T-cell (primary cell): ENCODE measurements at regions not wholly inside any gene's neighbourhood (a gene's known extent, or its start where the extent isn't known, plus 50 kb on each side); places are given as distances from the start of the nearest gene placed in this dataset.

ENCODE experiments used
- ATAC-seq, 4 experiments: fragments of 200-7000 bp in 3 of 4; fragments of 150-1000 bp in 1 of 4; cut with Tn5 transposase; replicated peaks in 1 of 4; 1 replicate in 3 of 4; 2 replicates in 1 of 4; pipeline ENCODE4 v1.10.0; 2021; ENCODE audit warnings: moderate library complexity in 3 of 4, mild to moderate bottlenecking in 2 of 4, moderate number of reproducible peaks in 1 of 4
- CTCF ChIA-PET, 2 donors: fragments of 300-600 bp; sonication (Branson Sonifier 250); formaldehyde crosslinking; loops; one replicate each; lab custom pipeline; 2022; ENCODE audit warnings: antibody characterized with exemption in 2 of 2; lab: Charles Lee
- POLR2A ChIA-PET, 2 donors: fragments of 300-600 bp; sonication (Branson Sonifier 250); formaldehyde crosslinking; loops; one replicate each; lab custom pipeline; 2022; ENCODE audit warnings: antibody characterized with exemption in 2 of 2; lab: Charles Lee
- DNase-seq, 35 experiments: peaks; one replicate each; pipeline versions ENCODE4 v3.0.0 to v3.0.0-alpha.2; 2013 to 2023
- H3K27ac ChIP-seq: one replicate; pipeline ENCODE4 v1.5.1; 2013; ENCODE audit warnings: low read length
- H3K27me3 ChIP-seq, 2 experiments: replicated peaks in 1 of 2; 1 replicate in 1 of 2; 2 replicates in 1 of 2; pipeline versions ENCODE4 v1.6.1 to v1.7.0; 2013; ENCODE audit warnings: low read length in 1 of 2, mixed read lengths in 1 of 2; ENCODE audit not compliant: control insufficient read depth in 2 of 2, insufficient read depth in 2 of 2; ENCODE audit errors: extremely low read depth in 1 of 2
- H3K36me3 ChIP-seq, 2 donors: 1 replicate in 1 of 2; 2 replicates in 1 of 2; pipeline versions ENCODE4 v1.6.1 to v1.7.0; 2013; ENCODE audit warnings: low read length in 1 of 2; ENCODE audit not compliant: control insufficient read depth in 2 of 2, insufficient read depth in 1 of 2; ENCODE audit errors: extremely low read depth in 1 of 2
- H3K4me1 ChIP-seq, 2 experiments: 1 replicate in 1 of 2; 2 replicates in 1 of 2; pipeline versions ENCODE4 v1.6.1 to v1.7.0; 2013; ENCODE audit warnings: low read length in 2 of 2, mixed read lengths in 1 of 2; ENCODE audit not compliant: insufficient read depth in 2 of 2, control insufficient read depth in 1 of 2; ENCODE audit errors: extremely low read depth in 1 of 2
- H3K4me3 ChIP-seq, 2 donors: 1 replicate in 1 of 2; 2 replicates in 1 of 2; pipeline versions ENCODE4 v1.5.1 to v1.7.0; 2013; ENCODE audit warnings: mild to moderate bottlenecking in 2 of 2, low read length in 1 of 2, moderate library complexity in 1 of 2; ENCODE audit not compliant: control insufficient read depth in 1 of 2; ENCODE audit errors: extremely low read depth in 1 of 2
- H3K9me3 ChIP-seq: 2 replicates; pipeline ENCODE4 v1.7.0; 2013
- H3K27ac Mint-ChIP-seq, 2 donors: one replicate each; pipeline ENCODE4 v1.8.0; 2020 to 2021; ENCODE audit warnings: mild to moderate bottlenecking in 2 of 2, mixed read lengths in 2 of 2
- H3K27me3 Mint-ChIP-seq, 2 donors: one replicate each; pipeline ENCODE4 v1.8.0; 2021 to 2022; ENCODE audit warnings: mixed read lengths in 2 of 2
- H3K36me3 Mint-ChIP-seq: one replicate; pipeline ENCODE4 v1.8.0; 2021; ENCODE audit warnings: mixed read lengths
- H3K4me1 Mint-ChIP-seq, 3 donors: one replicate each; pipeline ENCODE4 v1.8.0; 2020 to 2022; ENCODE audit warnings: mixed read lengths in 3 of 3, mild to moderate bottlenecking in 1 of 3
- H3K4me3 Mint-ChIP-seq, 3 donors: one replicate each; pipeline ENCODE4 v1.8.0; 2020 to 2022; ENCODE audit warnings: mild to moderate bottlenecking in 3 of 3, mixed read lengths in 3 of 3, moderate library complexity in 3 of 3
- H3K9me3 Mint-ChIP-seq, 3 donors: one replicate each; pipeline ENCODE4 v1.8.0; 2020 to 2022; ENCODE audit warnings: mixed read lengths in 3 of 3
- WGBS: methylation state at CpG from one replicate; pipeline ENCODE4 v1.1.5; 2013; ENCODE audit warnings: missing lambda C conversion rate; ENCODE audit not compliant: insufficient coverage; 5-methylcytosine and 5-hydroxymethylcytosine counted together

- Mint-ChIP-seq H3K4me3 (no peak overlapping the region), H3K36me3 (no peaks in the 10 kb centered on the region), H3K27ac (no peak overlapping the region), H3K4me1 (no peaks in the 10 kb centered on the region), H3K9me3 (no peaks in the 10 kb centered on the region), H3K27me3 (peaks cover 6 to 9% of the 10 kb centered on the region in 2 donors)
- Histone ChIP-seq H3K9me3 (no peaks in the 10 kb centered on the region), H3K4me3 (no peak overlapping the region), H3K4me1 (no peaks in the 10 kb centered on the region), H3K36me3 (no peaks in the 10 kb centered on the region), H3K27ac (no peak overlapping the region), H3K27me3 (peaks cover 0 to 7% of the 10 kb centered on the region in 2 experiments)
- CTCF ChIA-PET, result no interaction called here
- no peak for DNase-seq
- 81% methylated on average over 2 of the region's 4 CpGs for WGBS
- no peak for ATAC-seq
- POLR2A ChIA-PET, result no interaction called here
Observed at GRCh38 chr21:39110431-39110830, 72.8 kb downstream of the PSMG1 start.

GRCh38 chr21:39109596-39110210, 73.5 kb downstream of the PSMG1 start:
- Histone ChIP-seq H3K27me3 (peaks cover 0 to 7% of the 10 kb centered on the region in 2 experiments), H3K9me3 (no peaks in the 10 kb centered on the region), H3K4me3 (no peak overlapping the region), H3K36me3 (no peaks in the 10 kb centered on the region), H3K4me1 (no peaks in the 10 kb centered on the region), H3K27ac (no peak overlapping the region)
- Mint-ChIP-seq H3K27me3 (peaks cover 6 to 9% of the 10 kb centered on the region in 2 donors), H3K36me3 (no peaks in the 10 kb centered on the region), H3K4me3 (no peak overlapping the region), H3K4me1 (no peaks in the 10 kb centered on the region), H3K9me3 (no peaks in the 10 kb centered on the region), H3K27ac (no peak overlapping the region)
- 72% methylated on average over 4 of the region's 9 CpGs for WGBS
- ChIA-PET POLR2A (no interaction called here), CTCF (no interaction called here)
- no peak for DNase-seq
- ATAC-seq, result no peak

- peaks cover 6 to 13% of the 10 kb centered on the region in 2 donors for H3K27me3 Mint-ChIP-seq
- H3K4me3 ChIP-seq, result no peak overlapping the region
- WGBS, result 100% methylated on average over 1 of the region's 6 CpGs
- DNase-seq (no peak), ATAC-seq (no peak)
- no peak overlapping the region for H3K4me3 Mint-ChIP-seq
- H3K9me3 ChIP-seq, result no peaks in the 10 kb centered on the region
- ChIA-PET POLR2A (no interaction called here), CTCF (no interaction called here)
- H3K36me3 Mint-ChIP-seq, result no peaks in the 10 kb centered on the region
- H3K4me1 Mint-ChIP-seq, result no peaks in the 10 kb centered on the region
- H3K36me3 ChIP-seq, result no peaks in the 10 kb centered on the region
- no peak overlapping the region for H3K27ac Mint-ChIP-seq
- no peak overlapping the region for H3K27ac ChIP-seq
- no peaks in the 10 kb centered on the region for H3K9me3 Mint-ChIP-seq
- H3K4me1 ChIP-seq, result no peaks in the 10 kb centered on the region
- H3K27me3 ChIP-seq, result peaks cover 0 to 7% of the 10 kb centered on the region in 2 experiments
Observed at GRCh38 chr21:39109163-39109530, 74.1 kb downstream of the PSMG1 start.

- CTCF ChIA-PET, result no interaction called here
- H3K4me3 Mint-ChIP-seq, result no peak overlapping the region
- 83% methylated on average over 17 of the region's 23 CpGs for WGBS
- H3K36me3 Mint-ChIP-seq, result no peaks in the 10 kb centered on the region
- POLR2A ChIA-PET, result no interaction called here
- no peaks in the 10 kb centered on the region for H3K4me1 Mint-ChIP-seq
- Histone ChIP-seq H3K9me3 (no peaks in the 10 kb centered on the region), H3K27ac (no peak overlapping the region), H3K27me3 (peaks cover 0 to 8% of the 10 kb centered on the region in 2 experiments), H3K36me3 (no peaks in the 10 kb centered on the region), H3K4me1 (no peaks in the 10 kb centered on the region), H3K4me3 (no peak overlapping the region)
- H3K9me3 Mint-ChIP-seq, result no peaks in the 10 kb centered on the region
- no peak for DNase-seq
- H3K27me3 Mint-ChIP-seq, result peaks cover 10 to 18% of the 10 kb centered on the region in 2 donors
- H3K27ac Mint-ChIP-seq, result no peak overlapping the region
- ATAC-seq, result no peak
Observed at GRCh38 chr21:39108291-39109162, 74.7 kb downstream of the PSMG1 start.

- Mint-ChIP-seq H3K4me3 (no peak overlapping the region), H3K27me3 (peaks cover 16 to 24% of the 10 kb centered on the region in 2 donors), H3K4me1 (no peaks in the 10 kb centered on the region), H3K36me3 (no peaks in the 10 kb centered on the region), H3K27ac (no peak overlapping the region), H3K9me3 (no peaks in the 10 kb centered on the region)
- POLR2A ChIA-PET, result no interaction called here
- Histone ChIP-seq H3K4me3 (no peak overlapping the region), H3K36me3 (no peaks in the 10 kb centered on the region), H3K27me3 (peaks cover 0 to 11% of the 10 kb centered on the region in 2 experiments), H3K9me3 (no peaks in the 10 kb centered on the region), H3K4me1 (no peaks in the 10 kb centered on the region), H3K27ac (no peak overlapping the region)
- WGBS, result 91% methylated on average over 11 of the region's 13 CpGs
- DNase-seq, result no peak
- CTCF ChIA-PET, result no interaction called here
- no peak for ATAC-seq
Observed at GRCh38 chr21:39107739-39108138, 75.5 kb downstream of the PSMG1 start.

- H3K9me3 ChIP-seq, result no peaks in the 10 kb centered on the region
- H3K4me3 Mint-ChIP-seq, result no peak overlapping the region
- H3K9me3 Mint-ChIP-seq, result no peaks in the 10 kb centered on the region
- no peaks in the 10 kb centered on the region for H3K36me3 ChIP-seq
- H3K4me1 ChIP-seq, result no peaks in the 10 kb centered on the region
- H3K27ac ChIP-seq, result no peak overlapping the region
- peaks cover 0 to 11% of the 10 kb centered on the region in 2 experiments for H3K27me3 ChIP-seq
- CTCF ChIA-PET, result no interaction called here
- no peak overlapping the region for H3K27ac Mint-ChIP-seq
- no peak for DNase-seq
- no peaks in the 10 kb centered on the region for H3K36me3 Mint-ChIP-seq
- H3K4me1 Mint-ChIP-seq, result no peaks in the 10 kb centered on the region
- ATAC-seq, result no peak
- WGBS, result 84% methylated on average over 15 of the region's 15 CpGs
- POLR2A ChIA-PET, result no interaction called here
- H3K27me3 Mint-ChIP-seq, result peaks cover 16 to 24% of the 10 kb centered on the region in 2 donors
- H3K4me3 ChIP-seq, result no peak overlapping the region
Observed at GRCh38 chr21:39106881-39107462, 76.3 kb downstream of the PSMG1 start.
